Body of pancreas (tissue), 4 donors: ENCODE measurements at regions not wholly inside any gene's neighbourhood (a gene's known extent, or its start where the extent isn't known, plus 50 kb on each side); places are given as distances from the start of the nearest gene placed in this dataset.
"Not testable (repeated sequence)": the region's sequence is repeated elsewhere in the genome, so short reads cannot be mapped to it uniquely, and the experiment has no call there.

Experiments used
- ATAC-seq: fragments of 150-250 bp; one replicate; pipeline ENCODE4 v1.9.1; 2016
- DNase-seq, 4 donors: peaks; one replicate each; pipeline ENCODE4 v3.0.0-alpha.2; 2019
- H3K27ac ChIP-seq, 4 donors: fragments of 200-600 bp; sonication (generic); 1 replicate in 3 of 4; 2 replicates in 1 of 4; pipeline versions ENCODE4 v1.5.1 to v1.6.1; 2016 to 2019; ENCODE audit warnings: mild to moderate bottlenecking in 1 of 4, mixed read lengths in 1 of 4, moderate library complexity in 1 of 4
- H3K27me3 ChIP-seq, 2 donors: fragments of 200-600 bp; sonication (generic); one replicate each; pipeline ENCODE4 v1.6.0; 2016; ENCODE audit warnings: mild to moderate bottlenecking in 1 of 2
- H3K36me3 ChIP-seq, 2 donors: fragments of 200-600 bp; sonication (generic); replicated peaks in 1 of 2; 2 replicates each; pipeline ENCODE4 v1.5.1; 2016; ENCODE audit warnings: low read depth in 2 of 2; ENCODE audit not compliant: insufficient read depth in 1 of 2
- H3K4me1 ChIP-seq: fragments of 200-600 bp; sonication (generic); one replicate; pipeline ENCODE4 v1.6.0; 2016
- H3K4me3 ChIP-seq, 2 donors: fragments of 200-600 bp; sonication (generic); 1 replicate in 1 of 2; 2 replicates in 1 of 2; pipeline ENCODE4 v1.5.1; 2016 to 2019
- H3K9me3 ChIP-seq, 3 donors: fragments of 200-600 bp; sonication (generic); 1 replicate in 2 of 3; 2 replicates in 1 of 3; pipeline ENCODE4 v1.5.1; 2016
- POLR2A ChIP-seq, 3 donors: fragments of 450-650 bp; IDR thresholded peaks; one replicate each; pipeline ENCODE4 v1.6.1; 2016; ENCODE audit warnings: antibody characterized with exemption in 3 of 3, mild to moderate bottlenecking in 2 of 3
- WGBS, 2 donors: methylation state at CpG; one replicate each; pipeline ENCODE4 v1.1.5; 2017; 5-methylcytosine and 5-hydroxymethylcytosine counted together
- intact Hi-C: fragments of 100-400 bp; cut with DNase I; formaldehyde crosslinking; loops from one replicate; pipeline ENCODE4 v1.15.1; 2023
- TF ChIP-seq, protein P1 (sequence below), 7 experiments: fragments of 450-650 bp in 4 of 7; fragments of 200-600 bp in 3 of 7; sonication (generic) in 3 of 7; IDR thresholded peaks; one replicate each; pipeline ENCODE4 v1.5.1; 2016 to 2019; ENCODE audit warnings: antibody characterized with exemption in 7 of 7

DNA sequence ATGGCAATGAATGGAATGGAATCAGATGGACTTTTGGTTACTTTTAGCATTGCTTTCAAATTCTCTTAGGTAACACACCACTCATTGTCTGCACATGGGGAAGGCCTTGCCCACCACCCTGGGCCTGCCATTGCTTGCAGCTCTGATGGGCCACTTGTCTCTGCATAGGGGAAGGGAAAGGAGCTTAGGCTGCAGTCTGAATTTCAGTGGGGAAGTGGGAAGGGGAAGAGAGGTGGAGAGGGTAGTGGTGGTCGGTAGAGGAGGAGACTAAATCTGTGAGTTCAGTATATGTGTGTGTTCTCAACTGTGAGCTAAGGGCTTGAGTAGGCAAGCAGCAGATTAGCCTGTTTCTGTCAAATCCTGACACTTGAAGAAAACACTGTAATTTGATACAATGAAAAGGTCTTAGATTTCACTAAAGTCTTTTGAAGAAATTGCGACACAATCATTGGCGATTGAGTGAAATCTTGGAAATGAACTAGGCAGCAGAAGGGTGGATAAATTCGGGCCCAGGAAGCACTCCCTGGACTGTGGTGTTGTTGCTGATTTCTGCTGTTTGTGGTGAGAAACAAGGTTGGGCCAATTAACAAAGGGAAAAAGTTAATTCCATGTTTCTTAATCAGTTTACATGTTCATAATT is 80.6 kb downstream of the OTOR start:
- Histone ChIP-seq H3K4me1 (no peaks in the 10 kb centered on the region), H3K27ac (no peak overlapping the region), H3K9me3 (no peaks in the 10 kb centered on the region), H3K36me3 (no peaks in the 10 kb centered on the region), H3K27me3 (no peaks in the 10 kb centered on the region), H3K4me3 (no peak overlapping the region)
- DNase-seq (no peak), ATAC-seq (no peak)
- intact Hi-C loops = no loop called here
- 39 to 50% methylated on average over 4 of the region's 4 CpGs for WGBS, 2 donors
- TF ChIP-seq POLR2A (IDR thresholded peaks at IDR 0.05) = no peak
- TF ChIP-seq, protein P1, sequence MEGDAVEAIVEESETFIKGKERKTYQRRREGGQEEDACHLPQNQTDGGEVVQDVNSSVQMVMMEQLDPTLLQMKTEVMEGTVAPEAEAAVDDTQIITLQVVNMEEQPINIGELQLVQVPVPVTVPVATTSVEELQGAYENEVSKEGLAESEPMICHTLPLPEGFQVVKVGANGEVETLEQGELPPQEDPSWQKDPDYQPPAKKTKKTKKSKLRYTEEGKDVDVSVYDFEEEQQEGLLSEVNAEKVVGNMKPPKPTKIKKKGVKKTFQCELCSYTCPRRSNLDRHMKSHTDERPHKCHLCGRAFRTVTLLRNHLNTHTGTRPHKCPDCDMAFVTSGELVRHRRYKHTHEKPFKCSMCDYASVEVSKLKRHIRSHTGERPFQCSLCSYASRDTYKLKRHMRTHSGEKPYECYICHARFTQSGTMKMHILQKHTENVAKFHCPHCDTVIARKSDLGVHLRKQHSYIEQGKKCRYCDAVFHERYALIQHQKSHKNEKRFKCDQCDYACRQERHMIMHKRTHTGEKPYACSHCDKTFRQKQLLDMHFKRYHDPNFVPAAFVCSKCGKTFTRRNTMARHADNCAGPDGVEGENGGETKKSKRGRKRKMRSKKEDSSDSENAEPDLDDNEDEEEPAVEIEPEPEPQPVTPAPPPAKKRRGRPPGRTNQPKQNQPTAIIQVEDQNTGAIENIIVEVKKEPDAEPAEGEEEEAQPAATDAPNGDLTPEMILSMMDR (IDR thresholded peaks at IDR 0.05) = no peak

DNA sequence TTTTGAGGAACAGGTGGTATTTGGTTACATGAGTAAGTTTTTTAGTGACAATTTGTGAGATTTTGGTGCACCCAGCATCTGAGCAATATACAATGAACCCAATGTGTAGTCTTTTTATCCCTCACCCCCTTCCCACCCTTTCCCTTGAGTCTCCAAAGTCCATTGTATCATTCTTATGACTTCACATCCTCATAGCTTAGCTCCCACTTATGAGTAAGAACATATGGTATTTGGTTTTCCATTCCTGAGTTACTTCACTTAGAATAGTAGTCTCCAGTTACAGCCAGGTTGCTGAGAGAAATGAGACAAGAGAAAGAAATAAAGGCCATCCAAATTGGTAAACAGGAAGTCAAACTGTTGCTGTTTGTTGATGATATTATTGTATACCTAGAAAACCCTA is 87.5 kb downstream of the OTOR start:
- intact Hi-C loops, H3K4me3 ChIP-seq: not testable (repeated sequence)

DNA sequence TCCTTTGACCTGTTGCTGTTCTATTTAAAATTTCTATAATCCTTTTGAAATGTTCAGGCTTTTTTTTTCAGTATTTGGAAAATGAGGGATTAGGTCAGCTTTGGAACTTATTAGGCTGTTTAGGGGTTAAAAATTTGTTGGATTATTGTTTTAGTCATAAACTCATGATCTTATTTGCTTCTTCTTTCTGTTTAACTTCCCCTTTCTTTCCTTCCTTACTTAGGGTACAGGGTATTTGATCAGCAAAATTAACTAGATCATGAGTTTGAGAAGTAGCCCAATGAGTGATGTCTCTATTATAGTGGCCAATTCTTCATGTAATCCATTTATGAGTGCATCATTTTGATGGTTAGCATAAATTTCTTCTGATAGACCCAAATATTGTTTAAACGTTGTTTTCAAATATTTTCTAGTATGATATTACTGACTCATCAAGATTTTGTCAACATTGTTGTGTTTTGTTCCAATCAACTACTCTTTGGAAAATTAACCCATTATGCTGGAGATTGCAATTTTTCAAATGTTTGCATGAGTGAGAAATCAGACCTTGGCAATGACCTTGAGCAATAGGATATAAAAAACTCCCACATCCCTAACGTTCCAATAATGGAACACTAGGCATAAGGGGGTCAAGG is 94.4 kb downstream of the OTOR start:
- 37 to 41% methylated on average over 2 of the region's 2 CpGs for WGBS, 2 donors
- no peaks in the 10 kb centered on the region for H3K27me3 ChIP-seq
- H3K9me3 ChIP-seq = no peaks in the 10 kb centered on the region
- H3K4me3 ChIP-seq = no peak overlapping the region
- H3K36me3 ChIP-seq = no peaks in the 10 kb centered on the region
- H3K4me1 ChIP-seq = no peaks in the 10 kb centered on the region
- intact Hi-C loops = no loop called here
- no peak overlapping the region for H3K27ac ChIP-seq
- ATAC-seq (no peak), DNase-seq (no peak)
- TF ChIP-seq, protein P1 (IDR thresholded peaks at IDR 0.05) = no peak
- TF ChIP-seq POLR2A (IDR thresholded peaks at IDR 0.05) = no peak

More for the DNA sequence above, 87.5 kb downstream of the OTOR start:
- ATAC-seq, H3K36me3 ChIP-seq, H3K27me3 ChIP-seq, DNase-seq, H3K4me1 ChIP-seq, H3K9me3 ChIP-seq, H3K27ac ChIP-seq: not testable (repeated sequence)

- WGBS, 2 donors = 50 to 88% methylated on average over 1 of the region's 1 CpG
- H3K4me1 ChIP-seq = no peaks in the 10 kb centered on the region
- no peaks in the 10 kb centered on the region for H3K27me3 ChIP-seq
- TF ChIP-seq, protein P1 (IDR thresholded peaks at IDR 0.05) = no peak
- TF ChIP-seq POLR2A (IDR thresholded peaks at IDR 0.05) = no peak
- DNase-seq = no peak
- H3K9me3 ChIP-seq = no peaks in the 10 kb centered on the region
- H3K36me3 ChIP-seq = no peaks in the 10 kb centered on the region
- no peak overlapping the region for H3K27ac ChIP-seq
- ATAC-seq = no peak
- intact Hi-C loops = no loop called here
- H3K4me3 ChIP-seq = no peak overlapping the region
These were observed 96.2 kb downstream of the OTOR start for GRCh38 chr20:16844406-16844805.

- no peaks in the 10 kb centered on the region for H3K9me3 ChIP-seq
- no peak overlapping the region for H3K27ac ChIP-seq
- DNase-seq = no peak
- intact Hi-C loops = no loop called here
- H3K36me3 ChIP-seq = no peaks in the 10 kb centered on the region
- TF ChIP-seq, protein P1 (IDR thresholded peaks at IDR 0.05) = no peak
- no peak for TF ChIP-seq POLR2A (IDR thresholded peaks at IDR 0.05)
- H3K27me3 ChIP-seq = no peaks in the 10 kb centered on the region
- WGBS, 2 donors = 86 to 92% methylated on average over 1 of the region's 1 CpG
- ATAC-seq = no peak
- H3K4me3 ChIP-seq = no peak overlapping the region
- no peaks in the 10 kb centered on the region for H3K4me1 ChIP-seq
These were observed 97.8 kb downstream of the OTOR start for GRCh38 chr20:16846006-16846405.
